ENCODE measurements at regions not wholly inside any gene's neighbourhood (a gene's known extent, or its start where the extent isn't known, plus 50 kb on each side); places are given as distances from the start of the nearest gene placed in this dataset.

DNA sequence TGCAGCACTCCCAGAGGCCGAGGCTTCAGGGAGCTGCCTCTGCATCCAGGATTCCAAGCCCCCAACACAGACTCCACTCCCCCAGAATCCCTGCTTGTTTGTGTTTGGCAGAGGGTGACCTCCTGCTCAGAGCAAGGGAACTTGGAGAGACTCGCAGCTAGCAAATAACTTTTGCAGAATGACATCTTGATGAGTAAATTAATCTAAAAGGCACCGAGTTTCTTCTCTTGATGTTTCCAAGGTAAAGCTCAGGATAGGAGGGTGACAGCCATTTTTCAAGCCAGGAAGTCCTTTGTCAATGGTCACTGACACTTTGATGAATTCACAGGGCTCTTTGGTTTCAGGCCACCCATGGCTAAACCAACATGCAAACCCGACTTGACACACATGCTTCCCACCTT lies 523.0 kb downstream of the NTRK3 start:
- no peaks in the 10 kb centered on the region for H3K27me3 ChIP-seq (replicated peaks; ENCODE audit: insufficient read depth)
- no peak for ATAC-seq (ENCODE audit: insufficient number of reproducible peaks, low FRiP score, low read depth)
- H3K9me3 ChIP-seq, result no peaks in the 10 kb centered on the region
- no peak overlapping the region for H3K4me3 ChIP-seq
- H3K27ac ChIP-seq, result no peak overlapping the region
- H3K4me1 ChIP-seq (ENCODE audit: control insufficient read depth in 1 of 2, low read depth in 2 of 2), result peaks cover 4 to 26% of the 10 kb centered on the region in 2 donors
- DNase-seq (ENCODE audit: low spot score), result no peak
- TF ChIP-seq, protein P1, sequence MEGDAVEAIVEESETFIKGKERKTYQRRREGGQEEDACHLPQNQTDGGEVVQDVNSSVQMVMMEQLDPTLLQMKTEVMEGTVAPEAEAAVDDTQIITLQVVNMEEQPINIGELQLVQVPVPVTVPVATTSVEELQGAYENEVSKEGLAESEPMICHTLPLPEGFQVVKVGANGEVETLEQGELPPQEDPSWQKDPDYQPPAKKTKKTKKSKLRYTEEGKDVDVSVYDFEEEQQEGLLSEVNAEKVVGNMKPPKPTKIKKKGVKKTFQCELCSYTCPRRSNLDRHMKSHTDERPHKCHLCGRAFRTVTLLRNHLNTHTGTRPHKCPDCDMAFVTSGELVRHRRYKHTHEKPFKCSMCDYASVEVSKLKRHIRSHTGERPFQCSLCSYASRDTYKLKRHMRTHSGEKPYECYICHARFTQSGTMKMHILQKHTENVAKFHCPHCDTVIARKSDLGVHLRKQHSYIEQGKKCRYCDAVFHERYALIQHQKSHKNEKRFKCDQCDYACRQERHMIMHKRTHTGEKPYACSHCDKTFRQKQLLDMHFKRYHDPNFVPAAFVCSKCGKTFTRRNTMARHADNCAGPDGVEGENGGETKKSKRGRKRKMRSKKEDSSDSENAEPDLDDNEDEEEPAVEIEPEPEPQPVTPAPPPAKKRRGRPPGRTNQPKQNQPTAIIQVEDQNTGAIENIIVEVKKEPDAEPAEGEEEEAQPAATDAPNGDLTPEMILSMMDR (IDR thresholded peaks at IDR 0.05), result no peak
- H3K36me3 ChIP-seq, result no peaks in the 10 kb centered on the region

- Histone ChIP-seq H3K4me1 (ENCODE audit: control insufficient read depth in 1 of 2, low read depth in 2 of 2) (peaks cover 4 to 26% of the 10 kb centered on the region in 2 donors), H3K27me3 (replicated peaks; ENCODE audit: insufficient read depth) (no peaks in the 10 kb centered on the region), H3K27ac (no peak overlapping the region), H3K36me3 (no peaks in the 10 kb centered on the region), H3K4me3 (no peak overlapping the region), H3K9me3 (no peaks in the 10 kb centered on the region)
- no peak for ATAC-seq (ENCODE audit: insufficient number of reproducible peaks, low FRiP score, low read depth)
- DNase-seq (ENCODE audit: low spot score), result no peak
- TF ChIP-seq, protein P1 (IDR thresholded peaks at IDR 0.05), result no peak
These were observed 523.6 kb downstream of the NTRK3 start for GRCh38 chr15:87732976-87733375.

DNA sequence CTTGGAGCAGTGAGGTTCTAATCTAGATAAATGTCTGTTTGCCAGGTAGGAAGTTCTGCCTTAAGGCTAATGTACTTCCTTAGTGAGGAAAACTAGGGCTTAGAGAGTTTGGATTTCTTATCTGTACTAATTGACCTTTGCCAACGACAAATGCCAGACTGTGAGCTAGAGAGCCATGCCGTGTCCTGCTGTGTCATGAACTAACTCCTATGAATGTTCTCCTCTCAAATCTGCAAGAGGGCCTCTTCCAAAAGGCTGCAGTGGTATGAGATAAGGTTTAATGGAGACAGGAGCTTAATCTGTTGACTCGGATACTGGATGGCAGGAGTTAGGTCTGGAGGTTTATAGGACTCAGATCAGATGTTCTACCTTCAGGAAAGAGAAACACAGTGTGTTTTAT lies 524.9 kb downstream of the NTRK3 start:
- peaks cover 4 to 20% of the 10 kb centered on the region in 2 donors for H3K4me1 ChIP-seq (ENCODE audit: control insufficient read depth in 1 of 2, low read depth in 2 of 2)
- H3K4me3 ChIP-seq, result no peak overlapping the region
- no peaks in the 10 kb centered on the region for H3K36me3 ChIP-seq
- no peak overlapping the region for H3K27ac ChIP-seq
- no peaks in the 10 kb centered on the region for H3K27me3 ChIP-seq (replicated peaks; ENCODE audit: insufficient read depth)
- TF ChIP-seq, protein P1 (IDR thresholded peaks at IDR 0.05), result no peak
- H3K9me3 ChIP-seq, result no peaks in the 10 kb centered on the region
- DNase-seq (ENCODE audit: low spot score), result no peak
- ATAC-seq (ENCODE audit: insufficient number of reproducible peaks, low FRiP score, low read depth), result no peak

DNA sequence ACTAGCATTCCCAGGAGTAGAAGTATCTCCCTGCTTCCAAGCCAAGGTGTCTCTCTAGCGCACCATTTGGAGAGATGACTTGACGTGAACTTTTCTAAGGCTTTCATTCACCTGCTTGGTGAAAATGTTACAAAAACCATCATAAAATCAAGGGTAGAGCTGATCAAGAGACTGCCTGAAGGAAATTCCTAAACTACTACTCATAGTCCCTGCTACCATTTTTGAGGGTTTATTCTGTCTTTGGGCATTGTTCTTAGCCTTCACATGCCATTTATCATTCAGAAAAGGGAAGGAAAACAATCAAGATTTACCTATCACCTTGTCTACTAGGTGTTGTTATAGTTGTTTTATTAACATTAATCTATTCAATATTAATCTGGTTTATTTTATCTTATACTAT lies 525.8 kb downstream of the NTRK3 start:
- no peak for DNase-seq (ENCODE audit: low spot score)
- Histone ChIP-seq H3K4me3 (no peak overlapping the region), H3K36me3 (no peaks in the 10 kb centered on the region), H3K27me3 (replicated peaks; ENCODE audit: insufficient read depth) (no peaks in the 10 kb centered on the region), H3K4me1 (ENCODE audit: control insufficient read depth in 1 of 2, low read depth in 2 of 2) (peaks cover 4 to 10% of the 10 kb centered on the region in 2 donors), H3K27ac (no peak overlapping the region), H3K9me3 (no peaks in the 10 kb centered on the region)
- no peak for ATAC-seq (ENCODE audit: insufficient number of reproducible peaks, low FRiP score, low read depth)
- TF ChIP-seq, protein P1 (IDR thresholded peaks at IDR 0.05), result no peak

GRCh38 chr15:87728998-87729397 lies 527.5 kb downstream of the NTRK3 start:
- Histone ChIP-seq H3K9me3 (no peaks in the 10 kb centered on the region), H3K4me1 (ENCODE audit: control insufficient read depth in 1 of 2, low read depth in 2 of 2) (peaks cover 4% of the 10 kb centered on the region in 2 donors), H3K27ac (no peak overlapping the region), H3K4me3 (no peak overlapping the region), H3K27me3 (replicated peaks; ENCODE audit: insufficient read depth) (no peaks in the 10 kb centered on the region), H3K36me3 (no peaks in the 10 kb centered on the region)
- no peak for DNase-seq (ENCODE audit: low spot score)
- TF ChIP-seq, protein P1 (IDR thresholded peaks at IDR 0.05), result no peak
- ATAC-seq (ENCODE audit: insufficient number of reproducible peaks, low FRiP score, low read depth), result no peak
